HG02884 (cell line): ENCODE measurements at regions not wholly inside any gene's neighbourhood (a gene's known extent, or its start where the extent isn't known, plus 50 kb on each side); places are given as distances from the start of the nearest gene placed in this dataset.

Source experiments
- ATAC-seq: cut with Tn5 transposase; IDR thresholded peaks from one replicate; pipeline ENCODE4 v1.9.1; 2021; ENCODE audit warnings: mild to moderate bottlenecking, moderate library complexity; ENCODE audit not compliant: unreplicated experiment

- ATAC-seq = no peak
These were observed 432.3 kb upstream of the ARRDC4 start for GRCh38 chr15:97528238-97528637.

GRCh38 chr15:97545799-97546198, 414.7 kb upstream of the ARRDC4 start:
- ATAC-seq = no peak

- no peak for ATAC-seq
These were observed 413.1 kb upstream of the ARRDC4 start for GRCh38 chr15:97547381-97547780.

- ATAC-seq = no peak
These were observed 399.0 kb upstream of the ARRDC4 start for GRCh38 chr15:97561529-97561928.

GRCh38 chr15:97563516-97563915, 397.0 kb upstream of the ARRDC4 start:
- ATAC-seq = no peak

GRCh38 chr15:97566961-97567360, 393.5 kb upstream of the ARRDC4 start:
- no peak for ATAC-seq

GRCh38 chr15:97567411-97567810, 393.1 kb upstream of the ARRDC4 start:
- ATAC-seq = no peak

- ATAC-seq = no peak
These were observed 383.4 kb upstream of the ARRDC4 start for GRCh38 chr15:97576929-97577645.

GRCh38 chr15:97585408-97585807, 375.1 kb upstream of the ARRDC4 start:
- no peak for ATAC-seq

GRCh38 chr15:97592778-97593177, 367.7 kb upstream of the ARRDC4 start:
- no peak for ATAC-seq

GRCh38 chr15:97597801-97598200, 362.7 kb upstream of the ARRDC4 start:
- ATAC-seq = no peak

- ATAC-seq = no peak
These were observed 362.1 kb upstream of the ARRDC4 start for GRCh38 chr15:97598353-97598798.

- ATAC-seq = no peak
These were observed 360.3 kb upstream of the ARRDC4 start for GRCh38 chr15:97600190-97600589.

- ATAC-seq = no peak
These were observed 355.8 kb upstream of the ARRDC4 start for GRCh38 chr15:97604677-97605076.

GRCh38 chr15:97615114-97615513, 345.4 kb upstream of the ARRDC4 start:
- no peak for ATAC-seq

- ATAC-seq = no peak
These were observed 337.3 kb upstream of the ARRDC4 start for GRCh38 chr15:97623091-97623661.

GRCh38 chr15:97627634-97628033, 332.9 kb upstream of the ARRDC4 start:
- no peak for ATAC-seq

GRCh38 chr15:97645758-97646157, 314.7 kb upstream of the ARRDC4 start:
- ATAC-seq = no peak

GRCh38 chr15:97648728-97649127, 311.8 kb upstream of the ARRDC4 start:
- no peak for ATAC-seq

- ATAC-seq = no peak
These were observed 308.5 kb upstream of the ARRDC4 start for GRCh38 chr15:97652041-97652440.

- ATAC-seq = no peak
These were observed 307.8 kb upstream of the ARRDC4 start for GRCh38 chr15:97652700-97653167.

GRCh38 chr15:97653896-97654295, 306.6 kb upstream of the ARRDC4 start:
- no peak for ATAC-seq
